ENCODE measurements at regions not wholly inside any gene's neighbourhood (a gene's known extent, or its start where the extent isn't known, plus 50 kb on each side); places are given as distances from the start of the nearest gene placed in this dataset.

GRCh38 chr5:23064710-23065109, 211.6 kb upstream of the CDH12 start:
- TF ChIP-seq CTCF (IDR thresholded peaks at IDR 0.05) = no peak
- no peak for TF ChIP-seq POLR2AphosphoS5 (IDR thresholded peaks at IDR 0.05; ENCODE audit: low read depth, low read length)
- TF ChIP-seq TCF7L2 (IDR thresholded peaks at IDR 0.05; ENCODE audit: low read depth, low read length) = no peak
- TF ChIP-seq REST (IDR thresholded peaks at IDR 0.05; ENCODE audit: insufficient read depth in 1 of 2, low read depth in 2 of 2, low read length in 1 of 2) = no peak
- no peak for TF ChIP-seq SIN3A (IDR thresholded peaks at IDR 0.05; ENCODE audit: borderline replicate concordance, insufficient read depth, low read depth, low read length)
